GM18868 (cell line): ENCODE measurements at regions not wholly inside any gene's neighbourhood (a gene's known extent, or its start where the extent isn't known, plus 50 kb on each side); places are given as distances from the start of the nearest gene placed in this dataset.
"Not testable (repeated sequence)": the region's sequence is repeated elsewhere in the genome, so short reads cannot be mapped to it uniquely, and the experiment has no call there.

Experiments used
- ATAC-seq: cut with Tn5 transposase; IDR thresholded peaks from one replicate; pipeline ENCODE4 v1.9.1; 2021; ENCODE audit warnings: mild to moderate bottlenecking, moderate library complexity; ENCODE audit not compliant: unreplicated experiment

GRCh38 chr2:58319481-58319880, 78.4 kb upstream of the FANCL start:
- ATAC-seq = no peak

GRCh38 chr2:58318949-58319348, 77.8 kb upstream of the FANCL start:
- ATAC-seq = not testable (repeated sequence)

GRCh38 chr2:58313926-58314325, 72.8 kb upstream of the FANCL start:
- no peak for ATAC-seq

- no peak for ATAC-seq
These were observed 67.3 kb upstream of the FANCL start for GRCh38 chr2:58308435-58308834.

- no peak for ATAC-seq
These were observed 63.7 kb upstream of the FANCL start for GRCh38 chr2:58304843-58305242.

GRCh38 chr2:58299123-58299522, 58.0 kb upstream of the FANCL start:
- no peak for ATAC-seq

GRCh38 chr2:58293056-58293455, 51.9 kb upstream of the FANCL start:
- ATAC-seq = no peak

GRCh38 chr2:58291726-58292438, 50.8 kb upstream of the FANCL start:
- no peak for ATAC-seq
